ENCODE measurements at regions not wholly inside any gene's neighbourhood (a gene's known extent, or its start where the extent isn't known, plus 50 kb on each side); places are given as distances from the start of the nearest gene placed in this dataset.
"Not testable (repeated sequence)": the region's sequence is repeated elsewhere in the genome, so short reads cannot be mapped to it uniquely, and the experiment has no call there.

- Histone ChIP-seq H3K4me3 (ENCODE audit: low read depth in 1 of 2, low read length in 2 of 2) (no peak overlapping the region), H3K36me3 (ENCODE audit: insufficient read depth, low read length) (no peaks in the 10 kb centered on the region), H3K9ac (ENCODE audit: low read length) (no peak overlapping the region), H3K9me3 (ENCODE audit: low read length) (no peaks in the 10 kb centered on the region), H3K27me3 (ENCODE audit: control insufficient read depth in 1 of 2, insufficient read depth in 2 of 2, low read length in 2 of 2) (no peaks in the 10 kb centered on the region), H3K4me1 (ENCODE audit: insufficient read depth, low read length) (no peaks in the 10 kb centered on the region), H3K27ac (ENCODE audit: low read depth, low read length) (no peak overlapping the region)
Measured at GRCh38 chr6:23524548-23524947, 601.5 kb upstream of the NRSN1 start.

- no peaks in the 10 kb centered on the region for H3K4me1 ChIP-seq (ENCODE audit: insufficient read depth, low read length)
- no peaks in the 10 kb centered on the region for H3K36me3 ChIP-seq (ENCODE audit: insufficient read depth, low read length)
- no peak overlapping the region for H3K4me3 ChIP-seq (ENCODE audit: low read depth in 1 of 2, low read length in 2 of 2)
Measured at GRCh38 chr6:23526526-23526925, 599.5 kb upstream of the NRSN1 start.

GRCh38 chr6:23529902-23530301, 596.1 kb upstream of the NRSN1 start:
- no peaks in the 10 kb centered on the region for H3K9me3 ChIP-seq (ENCODE audit: low read length)
- H3K36me3 ChIP-seq (ENCODE audit: insufficient read depth, low read length) = no peaks in the 10 kb centered on the region
- no peak overlapping the region for H3K9ac ChIP-seq (ENCODE audit: low read length)
- no peak overlapping the region for H3K27ac ChIP-seq (ENCODE audit: low read depth, low read length)
- no peaks in the 10 kb centered on the region for H3K27me3 ChIP-seq (ENCODE audit: control insufficient read depth in 1 of 2, insufficient read depth in 2 of 2, low read length in 2 of 2)
- no peak overlapping the region for H3K4me3 ChIP-seq (ENCODE audit: low read depth in 1 of 2, low read length in 2 of 2)
- H3K4me1 ChIP-seq (ENCODE audit: insufficient read depth, low read length) = no peaks in the 10 kb centered on the region

More at GRCh38 chr6:23526526-23526925, 599.5 kb upstream of the NRSN1 start:
- Histone ChIP-seq H3K9ac (ENCODE audit: low read length) (no peak overlapping the region), H3K27ac (ENCODE audit: low read depth, low read length) (no peak overlapping the region), H3K9me3 (ENCODE audit: low read length) (no peaks in the 10 kb centered on the region), H3K27me3 (ENCODE audit: control insufficient read depth in 1 of 2, insufficient read depth in 2 of 2, low read length in 2 of 2) (no peaks in the 10 kb centered on the region)

DNA sequence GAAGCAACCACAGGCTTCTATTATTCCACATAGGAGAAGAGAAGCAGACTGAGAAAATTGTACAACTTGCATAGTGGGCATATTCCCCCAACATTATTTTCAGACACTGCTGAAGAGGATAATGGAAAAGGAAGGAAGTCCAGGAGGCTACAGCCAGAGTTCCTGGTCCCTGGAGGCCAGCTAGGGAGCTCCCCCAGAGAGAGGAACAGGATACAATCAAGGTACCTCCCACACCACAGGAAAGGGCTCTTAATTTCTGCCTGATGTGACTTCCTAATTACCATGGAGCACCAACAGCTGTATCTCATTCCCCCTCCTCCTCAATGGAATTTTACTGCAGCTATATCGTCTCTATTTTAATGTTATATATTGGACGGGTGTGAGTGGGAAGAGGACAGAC, 594.3 kb upstream of the NRSN1 start:
- Histone ChIP-seq H3K4me3 (ENCODE audit: low read depth in 1 of 2, low read length in 2 of 2) (no peak overlapping the region), H3K36me3 (ENCODE audit: insufficient read depth, low read length) (no peaks in the 10 kb centered on the region), H3K27ac (ENCODE audit: low read depth, low read length) (no peak overlapping the region), H3K9ac (ENCODE audit: low read length) (no peak overlapping the region), H3K4me1 (ENCODE audit: insufficient read depth, low read length) (no peaks in the 10 kb centered on the region), H3K9me3 (ENCODE audit: low read length) (no peaks in the 10 kb centered on the region), H3K27me3 (ENCODE audit: control insufficient read depth in 1 of 2, insufficient read depth in 2 of 2, low read length in 2 of 2) (no peaks in the 10 kb centered on the region)

GRCh38 chr6:23532227-23532626, 593.8 kb upstream of the NRSN1 start:
- Histone ChIP-seq H3K27me3 (ENCODE audit: control insufficient read depth in 1 of 2, insufficient read depth in 2 of 2, low read length in 2 of 2) (no peaks in the 10 kb centered on the region), H3K27ac (ENCODE audit: low read depth, low read length) (no peak overlapping the region), H3K4me1 (ENCODE audit: insufficient read depth, low read length) (no peaks in the 10 kb centered on the region), H3K4me3 (ENCODE audit: low read depth in 1 of 2, low read length in 2 of 2) (no peak overlapping the region), H3K9me3 (ENCODE audit: low read length) (no peaks in the 10 kb centered on the region), H3K9ac (ENCODE audit: low read length) (no peak overlapping the region), H3K36me3 (ENCODE audit: insufficient read depth, low read length) (no peaks in the 10 kb centered on the region)

GRCh38 chr6:23533311-23533710, 592.7 kb upstream of the NRSN1 start:
- no peaks in the 10 kb centered on the region for H3K36me3 ChIP-seq (ENCODE audit: insufficient read depth, low read length)
- H3K4me3 ChIP-seq (ENCODE audit: low read depth in 1 of 2, low read length in 2 of 2) = no peak overlapping the region
- no peaks in the 10 kb centered on the region for H3K4me1 ChIP-seq (ENCODE audit: insufficient read depth, low read length)
- no peaks in the 10 kb centered on the region for H3K27me3 ChIP-seq (ENCODE audit: control insufficient read depth in 1 of 2, insufficient read depth in 2 of 2, low read length in 2 of 2)
- H3K9ac ChIP-seq (ENCODE audit: low read length) = no peak overlapping the region
- no peak overlapping the region for H3K27ac ChIP-seq (ENCODE audit: low read depth, low read length)
- no peaks in the 10 kb centered on the region for H3K9me3 ChIP-seq (ENCODE audit: low read length)

DNA sequence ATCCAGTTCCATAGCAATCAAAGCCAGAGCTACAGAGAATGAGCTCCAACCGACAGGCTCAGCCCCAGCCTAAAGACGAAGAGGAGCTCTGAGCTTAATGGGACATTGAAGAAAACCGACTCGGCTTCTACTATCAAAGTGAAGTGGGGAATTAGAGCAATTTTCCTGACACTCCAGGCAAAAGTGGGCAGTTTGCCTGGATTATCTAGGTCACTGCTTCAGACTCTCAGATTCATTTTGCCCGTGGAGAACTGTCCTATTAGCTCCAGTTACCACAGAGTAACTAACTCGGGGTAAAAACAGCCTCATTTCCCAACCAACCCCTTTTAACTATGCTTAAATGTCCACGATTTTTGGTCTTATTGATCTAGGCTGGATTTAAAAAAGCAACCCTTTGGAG, 592.1 kb upstream of the NRSN1 start:
- H3K4me1 ChIP-seq (ENCODE audit: insufficient read depth, low read length) = no peaks in the 10 kb centered on the region
- no peak overlapping the region for H3K27ac ChIP-seq (ENCODE audit: low read depth, low read length)
- H3K36me3 ChIP-seq (ENCODE audit: insufficient read depth, low read length) = no peaks in the 10 kb centered on the region
- H3K9ac ChIP-seq (ENCODE audit: low read length) = no peak overlapping the region
- H3K4me3 ChIP-seq (ENCODE audit: low read depth in 1 of 2, low read length in 2 of 2) = no peak overlapping the region
- no peaks in the 10 kb centered on the region for H3K27me3 ChIP-seq (ENCODE audit: control insufficient read depth in 1 of 2, insufficient read depth in 2 of 2, low read length in 2 of 2)
- H3K9me3 ChIP-seq (ENCODE audit: low read length) = no peaks in the 10 kb centered on the region

- Histone ChIP-seq H3K36me3 (ENCODE audit: insufficient read depth, low read length) (no peaks in the 10 kb centered on the region), H3K4me1 (ENCODE audit: insufficient read depth, low read length) (no peaks in the 10 kb centered on the region), H3K27me3 (ENCODE audit: control insufficient read depth in 1 of 2, insufficient read depth in 2 of 2, low read length in 2 of 2) (no peaks in the 10 kb centered on the region), H3K9me3 (ENCODE audit: low read length) (no peaks in the 10 kb centered on the region), H3K27ac (ENCODE audit: low read depth, low read length) (no peak overlapping the region), H3K4me3 (ENCODE audit: low read depth in 1 of 2, low read length in 2 of 2) (no peak overlapping the region), H3K9ac (ENCODE audit: low read length) (no peak overlapping the region)
Measured at GRCh38 chr6:23534351-23534750, 591.7 kb upstream of the NRSN1 start.

- no peak overlapping the region for H3K9ac ChIP-seq (ENCODE audit: low read length)
- no peaks in the 10 kb centered on the region for H3K4me1 ChIP-seq (ENCODE audit: insufficient read depth, low read length)
- no peak overlapping the region for H3K27ac ChIP-seq (ENCODE audit: low read depth, low read length)
- H3K27me3 ChIP-seq (ENCODE audit: control insufficient read depth in 1 of 2, insufficient read depth in 2 of 2, low read length in 2 of 2) = no peaks in the 10 kb centered on the region
- H3K4me3 ChIP-seq (ENCODE audit: low read depth in 1 of 2, low read length in 2 of 2) = no peak overlapping the region
- no peaks in the 10 kb centered on the region for H3K9me3 ChIP-seq (ENCODE audit: low read length)
- no peaks in the 10 kb centered on the region for H3K36me3 ChIP-seq (ENCODE audit: insufficient read depth, low read length)
Measured at GRCh38 chr6:23535101-23535500, 590.9 kb upstream of the NRSN1 start.

DNA sequence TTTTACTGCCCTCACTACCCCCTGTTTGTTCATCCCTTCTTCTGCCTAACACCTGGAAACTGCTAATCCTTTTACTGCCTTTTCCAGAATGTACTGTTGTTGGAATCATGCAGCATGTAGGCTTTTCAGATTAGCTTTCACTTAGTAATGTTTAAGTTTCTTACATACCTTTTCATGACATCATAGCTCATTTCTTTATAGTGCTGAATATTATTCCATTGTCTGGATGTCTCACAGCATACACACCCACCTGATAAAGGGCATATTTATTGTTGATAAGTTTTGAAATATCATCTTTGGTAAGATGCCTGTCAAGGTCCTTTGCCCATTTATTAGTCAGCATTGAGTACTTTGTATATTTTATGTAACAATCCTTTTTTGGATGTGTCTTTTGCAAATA, 588.2 kb upstream of the NRSN1 start:
- no peaks in the 10 kb centered on the region for H3K27me3 ChIP-seq (ENCODE audit: control insufficient read depth in 1 of 2, insufficient read depth in 2 of 2, low read length in 2 of 2)
- no peaks in the 10 kb centered on the region for H3K9me3 ChIP-seq (ENCODE audit: low read length)
- no peak overlapping the region for H3K27ac ChIP-seq (ENCODE audit: low read depth, low read length)
- no peaks in the 10 kb centered on the region for H3K4me1 ChIP-seq (ENCODE audit: insufficient read depth, low read length)
- H3K36me3 ChIP-seq (ENCODE audit: insufficient read depth, low read length) = no peaks in the 10 kb centered on the region
- no peak overlapping the region for H3K9ac ChIP-seq (ENCODE audit: low read length)
- no peak overlapping the region for H3K4me3 ChIP-seq (ENCODE audit: low read depth in 1 of 2, low read length in 2 of 2)

GRCh38 chr6:23547851-23548250, 578.2 kb upstream of the NRSN1 start:
- Histone ChIP-seq H3K36me3 (ENCODE audit: insufficient read depth, low read length) (no peaks in the 10 kb centered on the region), H3K4me1 (ENCODE audit: insufficient read depth, low read length) (no peaks in the 10 kb centered on the region), H3K27ac (ENCODE audit: low read depth, low read length) (no peak overlapping the region), H3K4me3 (ENCODE audit: low read depth in 1 of 2, low read length in 2 of 2) (no peak overlapping the region), H3K9me3 (ENCODE audit: low read length) (no peaks in the 10 kb centered on the region), H3K27me3 (ENCODE audit: control insufficient read depth in 1 of 2, insufficient read depth in 2 of 2, low read length in 2 of 2) (no peaks in the 10 kb centered on the region), H3K9ac (ENCODE audit: low read length) (no peak overlapping the region)

GRCh38 chr6:23554953-23555352, 571.1 kb upstream of the NRSN1 start:
- H3K9me3 ChIP-seq (ENCODE audit: low read length); H3K4me3 ChIP-seq (ENCODE audit: low read depth in 1 of 2, low read length in 2 of 2); H3K9ac ChIP-seq (ENCODE audit: low read length); H3K36me3 ChIP-seq (ENCODE audit: insufficient read depth, low read length); H3K27ac ChIP-seq (ENCODE audit: low read depth, low read length); H3K4me1 ChIP-seq (ENCODE audit: insufficient read depth, low read length); H3K27me3 ChIP-seq (ENCODE audit: control insufficient read depth in 1 of 2, insufficient read depth in 2 of 2, low read length in 2 of 2): not testable (repeated sequence)

Data from muscle layer of colon (tissue), 2 donors.